ENCODE measurements at regions not wholly inside any gene's neighbourhood (a gene's known extent, or its start where the extent isn't known, plus 50 kb on each side); places are given as distances from the start of the nearest gene placed in this dataset.

- H3K9ac ChIP-seq (ENCODE audit: extremely low read depth, insufficient read length, low read length), result no peak overlapping the region
- peaks cover 18 to 26% of the 10 kb centered on the region in 2 experiments for H3K4me1 Mint-ChIP-seq
- H3K79me2 ChIP-seq (ENCODE audit: insufficient read depth, low read length), result no peaks in the 10 kb centered on the region
- no peaks in the 10 kb centered on the region for H3K23me2 ChIP-seq (ENCODE audit: insufficient read length, low read depth, low read length, poor library complexity, severe bottlenecking)
- H3K9me3 Mint-ChIP-seq, result no peaks in the 10 kb centered on the region; a peak in 1 of 5 replicates
- no peak overlapping the region for H3K56ac ChIP-seq (ENCODE audit: insufficient read length, low read depth, low read length)
- H4K8ac ChIP-seq (replicated peaks; ENCODE audit: insufficient read length, low read depth, low read length), result no peak overlapping the region
- H3K27ac ChIP-seq (ENCODE audit: insufficient read length, low read depth, low read length), result no peak overlapping the region
- H3K4me1 ChIP-seq (ENCODE audit: insufficient read depth, low read length), result peaks cover 7% of the 10 kb centered on the region; the same call in 1 of the 2 replicates
- WGBS (ENCODE audit: extremely low coverage, insufficient read length, low lambda C conversion rate), result no CpG with 5 or more reads among the region's 1 CpG
- H3K4me3 Mint-ChIP-seq, result no peak overlapping the region
- H2BK5ac ChIP-seq (ENCODE audit: insufficient read length, low read length), result no peak overlapping the region
- no peak overlapping the region for H2BK15ac ChIP-seq (ENCODE audit: low read depth, low read length)
- H4K91ac ChIP-seq (ENCODE audit: insufficient read length, low read depth, low read length), result no peak overlapping the region
- no peak overlapping the region for H3K27ac Mint-ChIP-seq
- no peaks in the 10 kb centered on the region for H3K27me3 Mint-ChIP-seq (ENCODE audit: low read depth)
- no peak overlapping the region for H2AFZ ChIP-seq (ENCODE audit: low read length)
- H3K9me3 ChIP-seq (ENCODE audit: control insufficient read depth, low read depth, low read length), result no peaks in the 10 kb centered on the region
- no peak for DNase-seq
- no peak overlapping the region for H3K14ac ChIP-seq (ENCODE audit: insufficient read depth, low read length)
- no peak overlapping the region for H3T11ph ChIP-seq (ENCODE audit: low read length)
- no peak overlapping the region for H4K5ac ChIP-seq (ENCODE audit: insufficient read length, low read depth, low read length)
- no peak overlapping the region for H3K18ac ChIP-seq (ENCODE audit: insufficient read length, low read depth, low read length)
- H2BK120ac ChIP-seq (ENCODE audit: low read depth, low read length, poor library complexity, severe bottlenecking), result no peak overlapping the region
- no peak overlapping the region for H3K4ac ChIP-seq (ENCODE audit: low read depth, low read length)
- no peak overlapping the region for H3K4me2 ChIP-seq (ENCODE audit: insufficient read depth, insufficient read length, low read length)
- no peak overlapping the region for H2BK12ac ChIP-seq (ENCODE audit: insufficient read length, low read depth, low read length)
- no peak for TF ChIP-seq CTCF (conservative IDR thresholded peaks at IDR 0.05)
- no peaks in the 10 kb centered on the region for H4K20me1 ChIP-seq (ENCODE audit: control insufficient read depth, insufficient read depth, insufficient read length)
- H2BK20ac ChIP-seq (ENCODE audit: low read depth, low read length, poor library complexity, severe bottlenecking), result no peak overlapping the region
- H2AK5ac ChIP-seq (ENCODE audit: insufficient read length, low read length), result no peak overlapping the region
- no peak overlapping the region for H3K23ac ChIP-seq (ENCODE audit: insufficient read length, low read depth, low read length)
- H3K36me3 Mint-ChIP-seq (ENCODE audit: insufficient read depth in 1 of 3, low read depth in 3 of 3), result no peaks in the 10 kb centered on the region; a peak in 1 of 7 replicates
- H3K79me1 ChIP-seq (ENCODE audit: insufficient read depth, low read depth, low read length, poor library complexity, severe bottlenecking), result no peaks in the 10 kb centered on the region
- no peaks in the 10 kb centered on the region for H3K27me3 ChIP-seq (ENCODE audit: insufficient read depth, low read length)
Measured at GRCh38 chr6:122012578-122012977, 386.9 kb upstream of the HSF2 start.

Data from H9 (cell line).